LNCaP clone FGC (cell line): ENCODE measurements at regions not wholly inside any gene's neighbourhood (a gene's known extent, or its start where the extent isn't known, plus 50 kb on each side); places are given as distances from the start of the nearest gene placed in this dataset.

Experiments
- DNase-seq: peaks from one replicate; pipeline ENCODE4 v3.0.0-alpha.2; 2011; ENCODE audit warnings: low read depth
- H3K4me3 ChIP-seq: 2 replicates; pipeline ENCODE4 v1.5.1; 2011; ENCODE audit warnings: mild to moderate bottlenecking, low read depth, low read length, control low read depth
- CTCF ChIP-seq: IDR thresholded peaks from 2 replicates; pipeline ENCODE4 v1.5.1; 2012; ENCODE audit warnings: mild to moderate bottlenecking; ENCODE audit not compliant: control insufficient read depth, insufficient read depth; ENCODE audit errors: extremely low read depth

- no peak for DNase-seq
- no peak overlapping the region for H3K4me3 ChIP-seq
- no peak for TF ChIP-seq CTCF
These were observed 102.7 kb downstream of the OLFM4 start for GRCh38 chr13:53131361-53131760.

GRCh38 chr13:53135301-53135700 lies 106.7 kb downstream of the OLFM4 start:
- no peak overlapping the region for H3K4me3 ChIP-seq
- no peak for TF ChIP-seq CTCF
- no peak for DNase-seq

- no peak for TF ChIP-seq CTCF
- H3K4me3 ChIP-seq, result no peak overlapping the region
- DNase-seq, result no peak
These were observed 108.1 kb downstream of the OLFM4 start for GRCh38 chr13:53136554-53137215.

- TF ChIP-seq CTCF, result no peak
- DNase-seq, result no peak
- H3K4me3 ChIP-seq, result no peak overlapping the region
These were observed 109.2 kb downstream of the OLFM4 start for GRCh38 chr13:53137779-53138178.

GRCh38 chr13:53138376-53139036 lies 109.9 kb downstream of the OLFM4 start:
- no peak overlapping the region for H3K4me3 ChIP-seq
- DNase-seq, result no peak
- TF ChIP-seq CTCF, result no peak

GRCh38 chr13:53141336-53141735 lies 112.7 kb downstream of the OLFM4 start:
- no peak for DNase-seq
- TF ChIP-seq CTCF, result no peak
- no peak overlapping the region for H3K4me3 ChIP-seq

GRCh38 chr13:53142306-53142705 lies 113.7 kb downstream of the OLFM4 start:
- no peak overlapping the region for H3K4me3 ChIP-seq
- DNase-seq, result no peak
- TF ChIP-seq CTCF, result no peak
